CD4-positive, alpha-beta T cell treated with Interleukin-4 for 1 hour (primary cell): ENCODE measurements at regions not wholly inside any gene's neighbourhood (a gene's known extent, or its start where the extent isn't known, plus 50 kb on each side); places are given as distances from the start of the nearest gene placed in this dataset.

ENCODE experiments used
- DNase-seq, 2 donors: peaks; one replicate each; pipeline ENCODE4 v3.0.0-alpha.2; 2020 to 2022

GRCh38 chr9:78606001-78606379 lies 309.1 kb downstream of the PSAT1 start:
- DNase-seq = no peak

GRCh38 chr9:78607853-78608252 lies 310.9 kb downstream of the PSAT1 start:
- DNase-seq = no peak

- DNase-seq = no peak
These were observed 312.5 kb downstream of the PSAT1 start for GRCh38 chr9:78609450-78609849.

- no peak for DNase-seq
These were observed 315.2 kb downstream of the PSAT1 start for GRCh38 chr9:78612091-78612490.

GRCh38 chr9:78613006-78613405 lies 316.1 kb downstream of the PSAT1 start:
- DNase-seq = no peak

GRCh38 chr9:78614892-78615291 lies 318.0 kb downstream of the PSAT1 start:
- DNase-seq = no peak

- DNase-seq = no peak
These were observed 318.4 kb downstream of the PSAT1 start for GRCh38 chr9:78615372-78615771.

- no peak for DNase-seq
These were observed 321.8 kb downstream of the PSAT1 start for GRCh38 chr9:78618735-78619134.

- DNase-seq = no peak
These were observed 323.4 kb downstream of the PSAT1 start for GRCh38 chr9:78620303-78620702.

- no peak for DNase-seq
These were observed 323.8 kb downstream of the PSAT1 start for GRCh38 chr9:78620764-78621163.

GRCh38 chr9:78622126-78622525 lies 325.2 kb downstream of the PSAT1 start:
- no peak for DNase-seq

- no peak for DNase-seq
These were observed 330.0 kb downstream of the PSAT1 start for GRCh38 chr9:78626971-78627370.

GRCh38 chr9:78630966-78631365 lies 334.0 kb downstream of the PSAT1 start:
- DNase-seq = no peak

GRCh38 chr9:78640728-78641127 lies 343.8 kb downstream of the PSAT1 start:
- no peak for DNase-seq

- no peak for DNase-seq
These were observed 347.4 kb downstream of the PSAT1 start for GRCh38 chr9:78644359-78644758.

GRCh38 chr9:78654324-78654723 lies 357.4 kb downstream of the PSAT1 start:
- DNase-seq = no peak

- no peak for DNase-seq
These were observed 366.4 kb downstream of the PSAT1 start for GRCh38 chr9:78663369-78663768.

GRCh38 chr9:78664370-78664769 lies 367.4 kb downstream of the PSAT1 start:
- DNase-seq = no peak

GRCh38 chr9:78666818-78667414 lies 370.0 kb downstream of the PSAT1 start:
- DNase-seq = no peak

- DNase-seq = no peak
These were observed 371.4 kb downstream of the PSAT1 start for GRCh38 chr9:78668148-78668832.

- DNase-seq = no peak
These were observed 372.7 kb downstream of the PSAT1 start for GRCh38 chr9:78669591-78669990.

- no peak for DNase-seq
These were observed 374.9 kb downstream of the PSAT1 start for GRCh38 chr9:78671785-78672184.

GRCh38 chr9:78674874-78675273 lies 377.9 kb downstream of the PSAT1 start:
- DNase-seq = no peak

- no peak for DNase-seq
These were observed 379.1 kb downstream of the PSAT1 start for GRCh38 chr9:78676009-78676408.

- DNase-seq = no peak
These were observed 379.7 kb downstream of the PSAT1 start for GRCh38 chr9:78676623-78677022.
